Iris pigment epithelial cell (primary cell): ENCODE measurements at regions not wholly inside any gene's neighbourhood (a gene's known extent, or its start where the extent isn't known, plus 50 kb on each side); places are given as distances from the start of the nearest gene placed in this dataset.
A peak's percentile ranks its signal among the peaks of the same experiment; 100 is the strongest.

Experiments used
- DNase-seq: peaks from one replicate; pipeline ENCODE4 v3.0.0-alpha.2; 2011; ENCODE audit warnings: low read depth

GRCh38 chr4:121519236-121519838, 138.5 kb upstream of the QRFPR start:
- DNase-seq: no peak

GRCh38 chr4:121517241-121517640, 136.4 kb upstream of the QRFPR start:
- DNase-seq: no peak

- no peak for DNase-seq
Observed at GRCh38 chr4:121514443-121514842, 133.6 kb upstream of the QRFPR start.

- DNase-seq: no peak
Observed at GRCh38 chr4:121510341-121510874, 129.6 kb upstream of the QRFPR start.

- DNase-seq: no peak
Observed at GRCh38 chr4:121485190-121485804, 104.5 kb upstream of the QRFPR start.

- peak; percentile 74 for DNase-seq
Observed at GRCh38 chr4:121484633-121485032, 103.8 kb upstream of the QRFPR start.

- DNase-seq: no peak
Observed at GRCh38 chr4:121479808-121480207, 99.0 kb upstream of the QRFPR start.

- DNase-seq: no peak
Observed at GRCh38 chr4:121477480-121477879, 96.7 kb upstream of the QRFPR start.

GRCh38 chr4:121477079-121477478, 96.3 kb upstream of the QRFPR start:
- no peak for DNase-seq

- no peak for DNase-seq
Observed at GRCh38 chr4:121472937-121473721, 92.3 kb upstream of the QRFPR start.

GRCh38 chr4:121464854-121465253, 84.0 kb upstream of the QRFPR start:
- no peak for DNase-seq

GRCh38 chr4:121462660-121463261, 81.9 kb upstream of the QRFPR start:
- DNase-seq: peak; percentile 73

GRCh38 chr4:121459026-121459425, 78.2 kb upstream of the QRFPR start:
- no peak for DNase-seq

- DNase-seq: no peak
Observed at GRCh38 chr4:121457278-121457875, 76.6 kb upstream of the QRFPR start.

GRCh38 chr4:121455285-121455684, 74.5 kb upstream of the QRFPR start:
- DNase-seq: no peak

- no peak for DNase-seq
Observed at GRCh38 chr4:121454251-121454979, 73.6 kb upstream of the QRFPR start.

GRCh38 chr4:121451310-121451709, 70.5 kb upstream of the QRFPR start:
- no peak for DNase-seq

- no peak for DNase-seq
Observed at GRCh38 chr4:121449416-121449815, 68.6 kb upstream of the QRFPR start.

- DNase-seq: no peak
Observed at GRCh38 chr4:121448231-121448630, 67.4 kb upstream of the QRFPR start.

GRCh38 chr4:121439669-121440068, 58.9 kb upstream of the QRFPR start:
- DNase-seq: no peak
